Kidney capillary endothelial cell (primary cell): ENCODE measurements at regions not wholly inside any gene's neighbourhood (a gene's known extent, or its start where the extent isn't known, plus 50 kb on each side); places are given as distances from the start of the nearest gene placed in this dataset.
"Not testable (repeated sequence)": the region's sequence is repeated elsewhere in the genome, so short reads cannot be mapped to it uniquely, and the experiment has no call there.

Experiments
- DNase-seq: peaks from one replicate; pipeline ENCODE4 v3.0.0-alpha.2; 2018; ENCODE audit warnings: low spot score

- DNase-seq, result peak; percentile 29
Observed at GRCh38 chr5:88666761-88667495, 216.1 kb downstream of the MEF2C start.

DNA sequence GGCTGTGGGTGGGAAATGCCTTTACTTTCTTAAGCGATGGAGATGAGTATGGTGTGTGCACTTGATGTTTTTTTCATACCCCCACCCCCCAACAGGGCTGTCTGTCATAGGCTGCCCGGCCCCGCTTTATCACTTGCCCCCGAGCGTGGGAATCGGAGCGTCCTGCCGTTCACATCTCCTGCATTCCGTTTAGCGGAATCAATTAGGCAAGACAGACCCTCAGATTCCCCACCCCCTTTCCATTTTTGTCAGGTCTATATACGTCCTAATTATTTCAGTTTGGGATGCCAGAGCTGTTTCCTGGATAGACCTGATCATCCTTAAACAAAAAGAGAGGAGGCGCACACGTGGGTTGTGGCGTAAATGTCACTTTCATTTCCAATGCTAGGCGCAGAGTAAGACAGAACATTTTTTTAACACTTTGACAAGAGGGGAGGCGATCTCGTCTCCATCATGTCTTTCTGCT, 217.2 kb downstream of the MEF2C start:
- no peak for DNase-seq

- no peak for DNase-seq
Observed at GRCh38 chr5:88664645-88665044, 218.3 kb downstream of the MEF2C start.

GRCh38 chr5:88663793-88664216, 219.2 kb downstream of the MEF2C start:
- DNase-seq, result no peak

DNA sequence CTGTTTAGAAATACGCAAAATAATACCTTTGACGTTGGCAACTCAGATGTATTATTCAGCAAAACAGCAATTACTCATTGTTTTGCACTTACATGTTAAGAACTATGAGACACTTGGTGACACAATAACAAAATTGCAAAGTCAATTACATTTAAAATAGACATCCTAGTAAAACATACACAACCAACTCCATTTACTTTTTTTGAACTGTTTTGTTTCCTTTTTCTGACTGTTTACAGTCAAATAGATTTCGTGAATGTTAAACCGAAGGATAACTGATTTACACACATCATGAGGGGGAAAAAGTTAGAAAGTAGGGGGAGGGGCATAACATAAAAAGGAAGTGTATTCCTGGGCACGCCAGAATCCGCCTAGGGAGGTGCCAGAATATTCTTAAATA, 220.1 kb downstream of the MEF2C start:
- no peak for DNase-seq

- no peak for DNase-seq
Observed at GRCh38 chr5:88661806-88662207, 221.2 kb downstream of the MEF2C start.

- DNase-seq, result peak; percentile 60
Observed at GRCh38 chr5:88660947-88661805, 221.8 kb downstream of the MEF2C start.

DNA sequence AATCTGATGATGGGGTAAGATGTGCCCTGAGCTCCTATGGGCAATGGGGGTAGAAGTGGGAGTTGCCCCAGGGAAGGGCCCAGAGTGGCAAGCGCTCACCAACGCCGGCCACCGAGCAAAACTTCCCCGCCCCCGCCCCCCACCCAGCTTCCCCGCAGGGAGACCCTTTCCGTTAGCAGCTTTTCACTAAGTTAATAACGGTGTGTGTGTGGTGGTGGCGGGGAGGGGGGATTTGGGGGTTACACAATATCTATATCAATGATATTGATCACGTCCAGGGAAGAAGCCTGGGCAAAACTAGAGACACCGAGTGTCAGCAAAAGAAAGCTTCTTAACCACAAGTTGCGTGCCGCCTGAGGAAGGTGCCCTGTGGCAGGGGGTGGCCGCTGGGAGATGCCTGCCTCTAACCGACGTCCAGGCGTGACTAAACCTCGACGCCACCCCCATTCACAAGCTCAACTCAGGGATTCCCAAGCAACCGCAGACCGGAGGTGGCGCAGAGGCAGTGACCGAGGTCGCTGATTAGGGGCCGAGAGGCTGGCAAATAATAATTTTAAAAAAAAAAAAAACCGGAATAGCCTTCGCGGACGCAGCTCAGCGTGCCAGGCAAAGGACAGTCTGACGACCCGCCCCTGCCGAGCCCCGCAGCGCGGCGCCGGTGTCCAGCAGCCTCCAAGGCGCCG, 222.6 kb downstream of the MEF2C start:
- no peak for DNase-seq

DNA sequence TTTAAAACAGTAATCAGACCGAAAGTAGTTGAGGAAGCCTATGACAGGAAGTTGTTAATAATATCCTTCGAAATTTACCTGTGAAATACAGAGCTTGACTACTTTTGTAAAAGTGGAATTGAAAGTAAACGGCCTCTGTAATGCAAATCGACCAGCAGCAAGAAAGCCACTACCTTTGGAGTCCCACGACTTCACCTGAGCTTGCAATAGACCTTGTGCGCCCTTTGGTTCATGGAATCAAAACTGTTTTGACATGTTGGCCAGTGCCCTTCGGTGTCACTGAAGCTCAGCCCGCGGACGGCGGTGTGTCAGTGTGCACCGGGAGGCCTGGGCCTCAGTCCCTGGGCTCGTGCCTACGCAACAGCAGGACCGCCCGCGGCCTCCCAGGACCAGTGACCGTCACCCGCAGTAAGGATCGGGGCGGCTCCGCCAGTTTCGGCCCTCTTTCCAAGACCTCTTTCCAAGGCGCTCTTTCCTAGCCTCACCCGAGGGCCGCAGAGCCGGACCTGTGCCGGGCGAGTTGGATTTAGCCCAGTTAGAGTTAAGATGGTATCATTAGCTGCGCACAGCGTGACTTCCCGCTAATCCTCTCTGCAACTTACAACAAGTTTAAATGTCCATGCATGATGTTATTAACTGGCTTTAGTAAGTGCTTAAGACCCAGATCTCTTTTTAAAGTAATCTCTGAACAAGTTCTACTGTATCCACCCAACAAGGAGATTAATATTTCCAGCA, 223.3 kb downstream of the MEF2C start:
- DNase-seq, result no peak

DNA sequence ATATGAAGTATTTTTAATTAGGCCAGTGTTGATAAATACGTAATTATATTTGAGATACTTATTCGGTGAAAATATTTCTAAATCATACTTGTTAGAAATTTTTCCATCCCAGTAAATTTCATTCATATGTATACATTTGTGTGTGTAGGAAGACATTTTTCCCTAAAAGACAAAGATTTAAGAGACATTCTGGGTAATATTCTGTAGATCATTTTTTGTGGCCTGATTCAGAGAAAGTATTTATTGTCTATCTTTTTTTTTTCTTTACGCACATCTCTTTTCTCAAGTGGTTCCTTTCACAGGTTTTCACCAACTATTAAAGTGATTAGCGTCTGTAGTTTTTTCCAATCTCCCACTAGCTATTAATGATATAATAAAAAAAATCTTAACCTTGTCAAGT, 224.1 kb downstream of the MEF2C start:
- DNase-seq, result no peak

GRCh38 chr5:88657906-88658775, 224.8 kb downstream of the MEF2C start:
- no peak for DNase-seq

DNA sequence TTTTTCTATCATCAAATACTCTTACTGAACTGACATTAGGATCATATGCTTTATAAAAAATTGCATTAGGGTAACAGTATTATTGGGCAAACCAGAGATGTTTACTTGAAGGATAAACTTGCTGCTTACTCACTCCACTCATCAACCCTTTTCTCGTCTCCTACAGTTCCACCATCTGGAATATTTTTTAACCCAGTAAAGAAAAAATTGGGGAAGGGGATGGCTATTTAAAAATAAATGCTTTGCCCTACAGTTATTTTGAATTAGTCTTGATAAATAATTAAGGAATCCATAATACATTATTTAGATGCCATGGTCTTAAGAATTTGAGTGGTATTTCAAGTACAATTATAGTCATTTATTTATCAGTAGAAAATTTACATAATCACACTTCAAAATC, 225.8 kb downstream of the MEF2C start:
- DNase-seq, result no peak

- DNase-seq, result no peak
Observed at GRCh38 chr5:88656221-88656950, 226.6 kb downstream of the MEF2C start.

DNA sequence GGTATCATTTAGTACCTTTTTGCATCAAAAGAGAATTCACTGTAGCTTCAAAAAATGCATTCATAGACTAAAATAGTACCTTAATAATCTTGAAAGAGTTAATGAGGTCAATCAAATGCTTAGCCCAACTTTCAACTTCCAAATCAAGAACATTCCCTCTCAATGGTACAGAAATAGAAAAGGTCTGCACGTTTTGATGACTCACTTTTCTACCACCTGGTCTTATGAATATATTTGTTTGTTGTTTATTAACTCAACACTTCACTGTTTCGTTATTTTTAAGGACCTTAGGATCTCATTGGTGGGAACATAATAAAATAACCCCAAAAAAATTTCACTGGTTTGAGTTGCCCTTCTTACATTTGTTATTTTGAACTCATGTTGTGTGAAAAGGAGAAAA, 229.5 kb downstream of the MEF2C start:
- DNase-seq, result no peak

GRCh38 chr5:88647901-88648300, 235.1 kb downstream of the MEF2C start:
- no peak for DNase-seq

DNA sequence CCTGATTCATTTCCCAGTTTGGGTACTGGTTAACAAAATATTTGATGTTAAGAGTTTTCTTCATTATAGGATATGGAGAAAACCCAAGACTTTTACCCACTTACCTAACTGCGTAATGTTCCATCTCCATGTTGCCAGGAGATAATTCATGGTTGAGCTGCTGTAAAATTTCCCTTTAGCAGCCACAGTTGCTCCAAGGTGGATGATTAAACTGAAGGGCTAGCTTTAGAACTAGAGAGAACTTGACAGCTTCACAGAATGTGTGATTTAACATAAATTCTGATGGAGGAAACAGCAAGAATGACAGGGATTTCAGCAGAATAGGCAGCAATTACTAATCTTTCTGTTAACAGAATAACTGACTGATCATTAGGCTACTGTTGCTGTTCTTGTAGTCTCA, 236.1 kb downstream of the MEF2C start:
- DNase-seq, result no peak

DNA sequence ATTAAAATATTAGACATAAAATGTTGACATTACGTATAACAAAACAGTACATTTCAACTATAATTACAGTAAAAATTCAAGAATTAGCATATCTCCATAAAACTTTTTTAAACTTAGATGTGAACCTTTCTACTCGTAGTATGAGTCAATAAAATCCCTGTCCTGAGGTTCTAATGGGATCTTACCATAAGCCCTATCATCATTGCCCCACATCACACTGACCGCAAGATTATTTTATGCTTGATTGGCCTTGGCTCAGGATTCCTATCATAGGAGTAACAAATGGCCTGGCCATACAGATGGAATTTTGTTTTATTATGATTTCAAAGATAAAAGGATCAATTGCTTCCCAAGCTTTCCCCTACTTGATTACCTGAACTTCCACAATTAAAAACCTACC, 238.3 kb downstream of the MEF2C start:
- no peak for DNase-seq

DNA sequence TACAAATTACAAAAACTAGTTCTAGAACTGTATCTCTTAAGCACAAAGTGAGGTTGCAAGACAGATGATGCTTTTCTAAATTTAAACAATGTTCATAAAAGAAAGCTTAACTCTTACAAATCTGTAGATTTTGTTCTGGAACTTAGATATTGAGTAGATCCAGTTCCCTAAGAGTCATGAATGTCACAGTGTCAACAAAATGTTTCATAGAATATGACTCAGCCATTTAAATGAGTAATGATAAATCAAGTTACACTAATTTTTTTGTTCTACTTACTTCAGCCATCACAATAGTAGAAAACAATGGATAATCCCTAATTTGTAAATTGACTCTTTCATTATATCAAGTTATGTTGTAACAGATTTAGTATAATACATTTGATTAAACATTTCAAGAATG, 239.7 kb downstream of the MEF2C start:
- DNase-seq, result no peak

DNA sequence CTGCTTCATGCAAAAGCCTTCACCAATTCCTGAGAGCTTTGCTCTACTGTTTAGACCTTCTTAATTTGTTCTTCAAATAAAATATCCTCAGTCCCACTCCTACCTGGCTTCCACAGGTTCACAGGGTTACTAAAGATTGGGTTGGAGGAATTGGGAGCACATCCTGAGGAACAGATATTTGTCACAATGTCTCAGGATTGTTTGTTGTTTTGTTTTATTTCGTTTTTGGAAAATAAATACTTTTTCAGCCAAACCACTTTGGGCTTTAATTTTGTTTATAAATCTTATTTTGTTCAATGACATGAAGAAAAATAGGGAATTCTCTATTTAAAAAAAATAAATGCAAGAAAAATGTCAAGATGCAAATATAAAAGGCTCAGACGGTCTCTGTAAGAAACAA, 249.0 kb downstream of the MEF2C start:
- no peak for DNase-seq

GRCh38 chr5:88622890-88623289, 260.1 kb downstream of the MEF2C start:
- not testable (repeated sequence) for DNase-seq
